Trophoblast cell (in vitro differentiated cells and primary cell): ENCODE measurements at regions not wholly inside any gene's neighbourhood (a gene's known extent, or its start where the extent isn't known, plus 50 kb on each side); places are given as distances from the start of the nearest gene placed in this dataset.

Experiments used
- DNase-seq, 2 donors: peaks; one replicate each; pipeline ENCODE4 v3.0.0-alpha.2; 2016
- H2AFZ ChIP-seq: 2 replicates; pipeline ENCODE4 v1.6.1; 2013; ENCODE audit warnings: low read length, moderate library complexity, mild to moderate bottlenecking; ENCODE audit not compliant: insufficient read depth, poor library complexity
- H2AK5ac ChIP-seq: 2 replicates; pipeline ENCODE4 v1.6.1; 2013; ENCODE audit warnings: mild to moderate bottlenecking, low read length
- H2BK120ac ChIP-seq: 2 replicates; pipeline ENCODE4 v1.6.1; 2013; ENCODE audit warnings: low read length, mild to moderate bottlenecking, moderate library complexity; ENCODE audit not compliant: insufficient read depth, poor library complexity
- H2BK12ac ChIP-seq: 2 replicates; pipeline ENCODE4 v1.6.1; 2013; ENCODE audit warnings: mild to moderate bottlenecking, low read length, moderate library complexity
- H2BK5ac ChIP-seq: 2 replicates; pipeline ENCODE4 v1.6.1; 2013; ENCODE audit warnings: low read length, low read depth, moderate library complexity, mild to moderate bottlenecking; ENCODE audit not compliant: poor library complexity
- H3K14ac ChIP-seq: 2 replicates; pipeline ENCODE4 v1.6.1; 2013; ENCODE audit warnings: mild to moderate bottlenecking, low read length
- H3K18ac ChIP-seq: 2 replicates; pipeline ENCODE4 v1.6.1; 2013; ENCODE audit warnings: mild to moderate bottlenecking, low read length
- H3K23ac ChIP-seq: 2 replicates; pipeline ENCODE4 v1.6.1; 2013; ENCODE audit warnings: low read length
- H3K27ac ChIP-seq: 2 replicates; pipeline ENCODE4 v1.5.1; 2013; ENCODE audit warnings: low read depth, mild to moderate bottlenecking, inconsistent platforms, low read length, moderate library complexity
- H3K27me3 ChIP-seq: 2 replicates; pipeline ENCODE4 v1.6.1; 2013; ENCODE audit warnings: inconsistent platforms, mild to moderate bottlenecking, low read length, moderate library complexity; ENCODE audit not compliant: insufficient read depth
- H3K36me3 ChIP-seq, 2 experiments: 1 replicate in 1 of 2; 2 replicates in 1 of 2; pipeline ENCODE4 v1.6.1; 2013; ENCODE audit warnings: low read length in 2 of 2, mild to moderate bottlenecking in 2 of 2, moderate library complexity in 1 of 2; ENCODE audit not compliant: insufficient read depth in 2 of 2, control insufficient read depth in 1 of 2
- H3K4ac ChIP-seq: 2 replicates; pipeline ENCODE4 v1.6.1; 2013; ENCODE audit warnings: low read depth, mild to moderate bottlenecking, low read length, moderate library complexity
- H3K4me1 ChIP-seq, 2 experiments: 1 replicate in 1 of 2; 2 replicates in 1 of 2; pipeline ENCODE4 v1.6.1; 2013; ENCODE audit warnings: low read length in 2 of 2, mild to moderate bottlenecking in 2 of 2, moderate library complexity in 1 of 2; ENCODE audit not compliant: insufficient read depth in 2 of 2, control insufficient read depth in 1 of 2
- H3K4me2 ChIP-seq: 2 replicates; pipeline ENCODE4 v1.6.1; 2013; ENCODE audit warnings: inconsistent platforms, mild to moderate bottlenecking, low read length, moderate library complexity
- H3K4me3 ChIP-seq: 2 replicates; pipeline ENCODE4 v1.5.1; 2013; ENCODE audit warnings: mild to moderate bottlenecking, low read depth, low read length, inconsistent platforms
- H3K79me1 ChIP-seq: one replicate; pipeline ENCODE4 v1.6.1; 2013; ENCODE audit warnings: low read length
- H3K79me2 ChIP-seq: 2 replicates; pipeline ENCODE4 v1.6.1; 2013; ENCODE audit warnings: low read length, mild to moderate bottlenecking; ENCODE audit not compliant: control insufficient read depth, insufficient read depth, poor library complexity
- H3K9ac ChIP-seq: 2 replicates; pipeline ENCODE4 v1.6.1; 2013; ENCODE audit warnings: mild to moderate bottlenecking, low read length
- H3K9me3 ChIP-seq: 2 replicates; pipeline ENCODE4 v1.6.1; 2013; ENCODE audit warnings: low read depth, mild to moderate bottlenecking, control low read depth, inconsistent platforms, low read length; ENCODE audit not compliant: insufficient read depth
- H4K12ac ChIP-seq: 2 replicates; pipeline ENCODE4 v1.6.1; 2013; ENCODE audit warnings: low read depth, mild to moderate bottlenecking, low read length, moderate library complexity
- H4K8ac ChIP-seq: 2 replicates; pipeline ENCODE4 v1.6.1; 2013; ENCODE audit warnings: low read depth, mild to moderate bottlenecking, low read length, moderate library complexity
- H4K91ac ChIP-seq: one replicate; pipeline ENCODE4 v1.6.1; 2013; ENCODE audit warnings: low read depth, mild to moderate bottlenecking, low read length, moderate library complexity
- WGBS: extraction: QIAGEN DNeasy Blood & Tissue Kit; methylation state at CpG from one replicate; pipeline ENCODE4 v1.1.7; 2013; ENCODE audit warnings: missing lambda C conversion rate; ENCODE audit not compliant: insufficient read length, insufficient coverage; ENCODE audit errors: extremely low coverage; 5-methylcytosine and 5-hydroxymethylcytosine counted together

DNA sequence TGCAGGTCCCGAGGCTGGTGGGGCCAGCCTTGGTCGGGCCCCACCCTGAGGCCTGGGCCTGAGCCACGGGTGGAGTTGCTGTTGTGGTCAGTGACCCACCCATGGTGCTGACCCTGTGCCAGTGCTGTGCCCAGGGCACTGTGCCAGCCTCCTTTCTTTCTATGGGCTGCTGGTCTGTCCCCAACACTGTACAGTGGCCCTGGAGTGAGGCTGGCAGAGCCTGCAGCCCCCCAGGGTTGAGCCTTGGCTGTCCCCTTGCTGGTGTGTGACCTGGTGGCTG is 1235.7 kb downstream of the BRD1 start:
- Histone ChIP-seq H4K91ac (no peak overlapping the region), H3K4ac (no peak overlapping the region), H2AK5ac (no peak overlapping the region), H3K4me1 (no peaks in the 10 kb centered on the region), H4K8ac (no peak overlapping the region), H3K79me1 (no peaks in the 10 kb centered on the region), H3K23ac (no peak overlapping the region), H3K27me3 (no peaks in the 10 kb centered on the region), H3K14ac (no peak overlapping the region), H3K18ac (no peak overlapping the region), H3K9me3 (no peaks in the 10 kb centered on the region), H3K9ac (no peak overlapping the region), H3K27ac (no peak overlapping the region), H3K79me2 (no peaks in the 10 kb centered on the region), H2BK5ac (no peak overlapping the region), H2AFZ (no peak overlapping the region), H3K4me3 (no peak overlapping the region), H3K4me2 (no peak overlapping the region), H2BK120ac (no peak overlapping the region), H3K36me3 (no peaks in the 10 kb centered on the region), H4K12ac (no peak overlapping the region), H2BK12ac (no peak overlapping the region)
- DNase-seq: no peak
- WGBS: no CpG with 5 or more reads among the region's 3 CpGs

DNA sequence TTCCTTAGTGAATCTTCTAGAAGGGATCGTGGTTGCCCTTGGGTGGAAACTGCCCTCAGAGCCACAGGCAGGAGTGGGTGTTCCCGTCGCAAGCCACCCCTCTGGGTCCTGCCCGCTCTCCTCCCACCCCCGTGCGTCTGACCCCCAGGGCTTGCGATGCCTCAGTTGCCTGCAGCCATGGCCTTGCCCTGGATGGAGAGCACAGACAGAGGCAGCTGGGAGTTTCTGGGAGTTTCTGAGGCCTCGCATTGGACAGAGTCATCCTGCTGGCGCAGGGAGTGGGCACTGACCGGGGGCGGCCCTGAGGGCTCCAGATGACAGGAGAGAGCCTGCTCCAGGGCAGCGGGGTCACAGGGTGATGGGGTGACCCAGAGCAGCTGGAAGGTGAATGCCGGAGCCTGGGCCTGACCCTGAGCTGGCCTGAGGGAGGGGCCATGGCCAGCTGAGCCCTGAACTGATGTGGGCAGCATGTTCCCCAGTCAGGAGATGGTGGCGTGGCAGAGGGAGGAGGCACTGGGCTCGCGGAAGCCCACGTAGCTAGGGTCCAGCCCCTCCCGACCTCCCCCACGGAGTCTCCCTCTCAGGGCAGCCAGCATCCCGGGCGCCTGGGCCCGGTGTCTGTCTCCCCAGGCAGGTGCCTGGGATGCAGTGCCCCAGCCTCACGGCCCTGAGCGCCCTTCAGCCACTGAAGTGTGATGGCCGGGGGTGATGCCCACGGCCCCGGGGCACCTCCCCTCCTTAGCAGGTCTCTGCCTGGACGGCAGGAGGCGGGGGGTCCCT is 1236.2 kb downstream of the BRD1 start:
- no peak overlapping the region for H3K14ac ChIP-seq
- H3K79me2 ChIP-seq: no peaks in the 10 kb centered on the region
- H3K79me1 ChIP-seq: no peaks in the 10 kb centered on the region

GRCh38 chr22:48589901-48590300 is 1237.8 kb downstream of the BRD1 start:
- H3K9me3 ChIP-seq: no peaks in the 10 kb centered on the region
- no peak overlapping the region for H3K4me3 ChIP-seq
- no peaks in the 10 kb centered on the region for H3K4me1 ChIP-seq
- H3K9ac ChIP-seq: no peak overlapping the region
- H3K27ac ChIP-seq: no peak overlapping the region
- no peak overlapping the region for H3K4ac ChIP-seq
- H2AK5ac ChIP-seq: no peak overlapping the region
- H2BK12ac ChIP-seq: no peak overlapping the region
- DNase-seq: no peak
- no peak overlapping the region for H2BK120ac ChIP-seq
- no peak overlapping the region for H3K23ac ChIP-seq
- H3K27me3 ChIP-seq: no peaks in the 10 kb centered on the region
- H3K18ac ChIP-seq: no peak overlapping the region
- H2BK5ac ChIP-seq: no peak overlapping the region
- no peaks in the 10 kb centered on the region for H3K79me2 ChIP-seq
- WGBS: no CpG with 5 or more reads among the region's 19 CpGs
- no peaks in the 10 kb centered on the region for H3K36me3 ChIP-seq
- no peak overlapping the region for H3K4me2 ChIP-seq
- no peak overlapping the region for H4K8ac ChIP-seq
- H2AFZ ChIP-seq: no peak overlapping the region
- H3K14ac ChIP-seq: no peak overlapping the region
- H4K12ac ChIP-seq: no peak overlapping the region
- H3K79me1 ChIP-seq: no peaks in the 10 kb centered on the region
- no peak overlapping the region for H4K91ac ChIP-seq

More for the DNA sequence above, 1236.2 kb downstream of the BRD1 start:
- Histone ChIP-seq H4K8ac (no peak overlapping the region), H2AFZ (no peak overlapping the region), H3K4ac (no peak overlapping the region), H2AK5ac (no peak overlapping the region), H3K23ac (no peak overlapping the region), H2BK12ac (no peak overlapping the region), H3K4me2 (no peak overlapping the region), H3K36me3 (no peaks in the 10 kb centered on the region), H3K18ac (no peak overlapping the region), H3K27ac (no peak overlapping the region), H3K9me3 (no peaks in the 10 kb centered on the region), H3K4me1 (no peaks in the 10 kb centered on the region), H3K27me3 (no peaks in the 10 kb centered on the region), H2BK5ac (no peak overlapping the region), H3K9ac (no peak overlapping the region), H2BK120ac (no peak overlapping the region), H3K4me3 (no peak overlapping the region), H4K91ac (no peak overlapping the region), H4K12ac (no peak overlapping the region)
- no CpG with 5 or more reads among the region's 29 CpGs for WGBS
- DNase-seq: no peak

DNA sequence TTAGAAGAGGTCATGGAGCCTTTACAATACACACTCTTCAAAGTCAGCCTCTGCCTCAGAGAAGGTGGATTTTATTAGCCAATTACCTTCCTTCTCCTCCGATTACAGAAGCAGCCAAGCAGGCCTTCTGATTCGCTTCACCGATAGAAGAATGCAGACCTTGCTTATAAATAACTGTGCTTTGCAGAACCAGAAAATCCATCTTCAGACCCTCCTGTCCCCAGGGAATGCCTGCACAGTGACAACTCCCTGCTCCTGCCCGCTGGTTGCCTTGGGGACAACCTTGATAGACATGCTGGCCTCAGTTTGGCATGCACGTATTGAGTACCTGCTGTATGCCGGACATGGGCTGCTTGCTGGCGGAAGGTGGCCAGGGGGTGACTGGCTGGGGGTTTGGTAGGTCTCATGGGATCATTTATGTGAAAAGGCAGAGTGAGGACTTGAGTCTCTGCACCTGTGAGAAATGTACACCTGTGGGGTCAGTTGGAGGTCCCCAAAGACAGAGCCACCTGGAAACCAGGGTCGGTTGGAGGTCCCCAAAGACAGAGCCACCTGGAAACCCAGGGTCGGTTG is 1238.7 kb downstream of the BRD1 start:
- H3K23ac ChIP-seq: no peak overlapping the region
- no peak overlapping the region for H3K4ac ChIP-seq
- H2AFZ ChIP-seq: no peak overlapping the region
- no peaks in the 10 kb centered on the region for H3K4me1 ChIP-seq
- no peak overlapping the region for H4K12ac ChIP-seq
- H3K79me1 ChIP-seq: no peaks in the 10 kb centered on the region
- H3K9me3 ChIP-seq: peaks cover 4% of the 10 kb centered on the region
- H3K14ac ChIP-seq: no peak overlapping the region
- no peak overlapping the region for H2BK5ac ChIP-seq
- no peak overlapping the region for H3K27ac ChIP-seq
- H4K91ac ChIP-seq: no peak overlapping the region
- no peak overlapping the region for H3K9ac ChIP-seq
- no CpG with 5 or more reads among the region's 9 CpGs for WGBS
- H3K18ac ChIP-seq: no peak overlapping the region
- no peaks in the 10 kb centered on the region for H3K36me3 ChIP-seq
- no peak overlapping the region for H2BK120ac ChIP-seq
- no peak overlapping the region for H3K4me2 ChIP-seq
- H3K4me3 ChIP-seq: no peak overlapping the region
- H4K8ac ChIP-seq: no peak overlapping the region
- H2AK5ac ChIP-seq: no peak overlapping the region
- no peaks in the 10 kb centered on the region for H3K27me3 ChIP-seq
- H2BK12ac ChIP-seq: no peak overlapping the region
- no peak for DNase-seq
- H3K79me2 ChIP-seq: no peaks in the 10 kb centered on the region
